ENCODE measurements at regions not wholly inside any gene's neighbourhood (a gene's known extent, or its start where the extent isn't known, plus 50 kb on each side); places are given as distances from the start of the nearest gene placed in this dataset.

- H3K36me3 ChIP-seq (ENCODE audit: control insufficient read depth, insufficient read depth, low read length): no peaks in the 10 kb centered on the region
- no peaks in the 10 kb centered on the region for H3K9me3 ChIP-seq (ENCODE audit: control insufficient read depth, low read depth, low read length)
- H3K4me1 ChIP-seq (ENCODE audit: control insufficient read depth, insufficient read depth, low read length): peaks cover 11% of the 10 kb centered on the region
- no peaks in the 10 kb centered on the region for H3K27me3 ChIP-seq (ENCODE audit: control insufficient read depth, insufficient read depth, low read length)
- no peak overlapping the region for H3K4me3 ChIP-seq (ENCODE audit: low read length)
- no peak overlapping the region for H3K27ac ChIP-seq (ENCODE audit: low read length)
- DNase-seq: no peak
Observed at GRCh38 chr2:203789618-203790017, 78.0 kb upstream of the CTLA4 start.

- H3K9me3 ChIP-seq (ENCODE audit: control insufficient read depth, low read depth, low read length): no peaks in the 10 kb centered on the region
- no peak overlapping the region for H3K4me3 ChIP-seq (ENCODE audit: low read length)
- no peak overlapping the region for H3K27ac ChIP-seq (ENCODE audit: low read length)
- H3K4me1 ChIP-seq (ENCODE audit: control insufficient read depth, insufficient read depth, low read length): peaks cover 11% of the 10 kb centered on the region
- no CpG with 5 or more reads among the region's 2 CpGs for WGBS (ENCODE audit: insufficient coverage, low lambda C conversion rate)
- no peaks in the 10 kb centered on the region for H3K36me3 ChIP-seq (ENCODE audit: control insufficient read depth, insufficient read depth, low read length)
- no peak for DNase-seq
- H3K27me3 ChIP-seq (ENCODE audit: control insufficient read depth, insufficient read depth, low read length): no peaks in the 10 kb centered on the region
Observed at GRCh38 chr2:203790134-203790852, 77.3 kb upstream of the CTLA4 start.

- Histone ChIP-seq H3K27ac (ENCODE audit: low read length) (no peak overlapping the region), H3K36me3 (ENCODE audit: control insufficient read depth, insufficient read depth, low read length) (no peaks in the 10 kb centered on the region), H3K4me1 (ENCODE audit: control insufficient read depth, insufficient read depth, low read length) (peaks cover 4% of the 10 kb centered on the region), H3K9me3 (ENCODE audit: control insufficient read depth, low read depth, low read length) (peaks cover 5% of the 10 kb centered on the region), H3K4me3 (ENCODE audit: low read length) (no peak overlapping the region), H3K27me3 (ENCODE audit: control insufficient read depth, insufficient read depth, low read length) (no peaks in the 10 kb centered on the region)
- DNase-seq: no peak
- WGBS (ENCODE audit: insufficient coverage, low lambda C conversion rate): 71% methylated on average over 2 of the region's 5 CpGs
Observed at GRCh38 chr2:203796248-203797010, 71.1 kb upstream of the CTLA4 start.

- no peaks in the 10 kb centered on the region for H3K27me3 ChIP-seq (ENCODE audit: control insufficient read depth, insufficient read depth, low read length)
- peaks cover 5% of the 10 kb centered on the region for H3K9me3 ChIP-seq (ENCODE audit: control insufficient read depth, low read depth, low read length)
- 100% methylated on average over 1 of the region's 2 CpGs for WGBS (ENCODE audit: insufficient coverage, low lambda C conversion rate)
- no peaks in the 10 kb centered on the region for H3K36me3 ChIP-seq (ENCODE audit: control insufficient read depth, insufficient read depth, low read length)
- no peak overlapping the region for H3K4me3 ChIP-seq (ENCODE audit: low read length)
- H3K4me1 ChIP-seq (ENCODE audit: control insufficient read depth, insufficient read depth, low read length): no peaks in the 10 kb centered on the region
- no peak overlapping the region for H3K27ac ChIP-seq (ENCODE audit: low read length)
- no peak for DNase-seq
Observed at GRCh38 chr2:203797276-203797675, 70.3 kb upstream of the CTLA4 start.

GRCh38 chr2:203797712-203798111, 69.9 kb upstream of the CTLA4 start:
- no peak for DNase-seq
- H3K27me3 ChIP-seq (ENCODE audit: control insufficient read depth, insufficient read depth, low read length): no peaks in the 10 kb centered on the region
- H3K4me3 ChIP-seq (ENCODE audit: low read length): no peak overlapping the region
- H3K9me3 ChIP-seq (ENCODE audit: control insufficient read depth, low read depth, low read length): peaks cover 5% of the 10 kb centered on the region
- no peaks in the 10 kb centered on the region for H3K4me1 ChIP-seq (ENCODE audit: control insufficient read depth, insufficient read depth, low read length)
- no peaks in the 10 kb centered on the region for H3K36me3 ChIP-seq (ENCODE audit: control insufficient read depth, insufficient read depth, low read length)
- WGBS (ENCODE audit: insufficient coverage, low lambda C conversion rate): no CpG with 5 or more reads among the region's 1 CpG
- no peak overlapping the region for H3K27ac ChIP-seq (ENCODE audit: low read length)

GRCh38 chr2:203798296-203799087, 69.1 kb upstream of the CTLA4 start:
- H3K4me1 ChIP-seq (ENCODE audit: control insufficient read depth, insufficient read depth, low read length): no peaks in the 10 kb centered on the region
- peaks cover 7% of the 10 kb centered on the region for H3K9me3 ChIP-seq (ENCODE audit: control insufficient read depth, low read depth, low read length)
- H3K4me3 ChIP-seq (ENCODE audit: low read length): no peak overlapping the region
- no peaks in the 10 kb centered on the region for H3K36me3 ChIP-seq (ENCODE audit: control insufficient read depth, insufficient read depth, low read length)
- DNase-seq: no peak
- no peaks in the 10 kb centered on the region for H3K27me3 ChIP-seq (ENCODE audit: control insufficient read depth, insufficient read depth, low read length)
- no CpG with 5 or more reads among the region's 9 CpGs for WGBS (ENCODE audit: insufficient coverage, low lambda C conversion rate)
- H3K27ac ChIP-seq (ENCODE audit: low read length): no peak overlapping the region

GRCh38 chr2:203799908-203800307, 67.7 kb upstream of the CTLA4 start:
- H3K9me3 ChIP-seq (ENCODE audit: control insufficient read depth, low read depth, low read length): peaks cover 11% of the 10 kb centered on the region
- H3K27me3 ChIP-seq (ENCODE audit: control insufficient read depth, insufficient read depth, low read length): no peaks in the 10 kb centered on the region
- 60% methylated on average over 1 of the region's 3 CpGs for WGBS (ENCODE audit: insufficient coverage, low lambda C conversion rate)
- H3K36me3 ChIP-seq (ENCODE audit: control insufficient read depth, insufficient read depth, low read length): no peaks in the 10 kb centered on the region
- no peaks in the 10 kb centered on the region for H3K4me1 ChIP-seq (ENCODE audit: control insufficient read depth, insufficient read depth, low read length)
- no peak for DNase-seq
- H3K4me3 ChIP-seq (ENCODE audit: low read length): no peak overlapping the region
- H3K27ac ChIP-seq (ENCODE audit: low read length): no peak overlapping the region

- H3K36me3 ChIP-seq (ENCODE audit: control insufficient read depth, insufficient read depth, low read length): no peaks in the 10 kb centered on the region
- H3K27ac ChIP-seq (ENCODE audit: low read length): no peak overlapping the region
- no peaks in the 10 kb centered on the region for H3K4me1 ChIP-seq (ENCODE audit: control insufficient read depth, insufficient read depth, low read length)
- WGBS (ENCODE audit: insufficient coverage, low lambda C conversion rate): no CpG with 5 or more reads among the region's 4 CpGs
- peaks cover 13% of the 10 kb centered on the region for H3K9me3 ChIP-seq (ENCODE audit: control insufficient read depth, low read depth, low read length)
- no peak for DNase-seq
- no peaks in the 10 kb centered on the region for H3K27me3 ChIP-seq (ENCODE audit: control insufficient read depth, insufficient read depth, low read length)
- no peak overlapping the region for H3K4me3 ChIP-seq (ENCODE audit: low read length)
Observed at GRCh38 chr2:203800783-203801182, 66.8 kb upstream of the CTLA4 start.

GRCh38 chr2:203802342-203803052, 65.1 kb upstream of the CTLA4 start:
- Histone ChIP-seq H3K27ac (ENCODE audit: low read length) (no peak overlapping the region), H3K9me3 (ENCODE audit: control insufficient read depth, low read depth, low read length) (peaks cover 13% of the 10 kb centered on the region), H3K4me1 (ENCODE audit: control insufficient read depth, insufficient read depth, low read length) (no peaks in the 10 kb centered on the region), H3K27me3 (ENCODE audit: control insufficient read depth, insufficient read depth, low read length) (no peaks in the 10 kb centered on the region), H3K4me3 (ENCODE audit: low read length) (no peak overlapping the region), H3K36me3 (ENCODE audit: control insufficient read depth, insufficient read depth, low read length) (no peaks in the 10 kb centered on the region)
- no peak for DNase-seq
- 100% methylated on average over 2 of the region's 7 CpGs for WGBS (ENCODE audit: insufficient coverage, low lambda C conversion rate)

- no peak for DNase-seq
Observed at GRCh38 chr2:203803053-203803429, 64.5 kb upstream of the CTLA4 start.

More at GRCh38 chr2:203803053-203803429, 64.5 kb upstream of the CTLA4 start:
- Histone ChIP-seq H3K36me3 (ENCODE audit: control insufficient read depth, insufficient read depth, low read length) (no peaks in the 10 kb centered on the region), H3K4me3 (ENCODE audit: low read length) (no peak overlapping the region), H3K9me3 (ENCODE audit: control insufficient read depth, low read depth, low read length) (peaks cover 13% of the 10 kb centered on the region), H3K27ac (ENCODE audit: low read length) (no peak overlapping the region), H3K4me1 (ENCODE audit: control insufficient read depth, insufficient read depth, low read length) (no peaks in the 10 kb centered on the region), H3K27me3 (ENCODE audit: control insufficient read depth, insufficient read depth, low read length) (no peaks in the 10 kb centered on the region)
- WGBS (ENCODE audit: insufficient coverage, low lambda C conversion rate): 100% methylated on average over 1 of the region's 1 CpG

Measured in large intestine (tissue), 3 donors.